ENCODE measurements at regions not wholly inside any gene's neighbourhood (a gene's known extent, or its start where the extent isn't known, plus 50 kb on each side); places are given as distances from the start of the nearest gene placed in this dataset.
"Not testable (repeated sequence)": the region's sequence is repeated elsewhere in the genome, so short reads cannot be mapped to it uniquely, and the experiment has no call there.

GRCh38 chr5:60041508-60041907 is 148.0 kb upstream of the PDE4D start:
- TF ChIP-seq CTCF, POLR2A, POLR2AphosphoS5 (IDR thresholded peaks at IDR 0.05): not testable (repeated sequence)

Data from suprapubic skin (tissue), 4 donors.